NB4 (cell line): ENCODE measurements at regions not wholly inside any gene's neighbourhood (a gene's known extent, or its start where the extent isn't known, plus 50 kb on each side); places are given as distances from the start of the nearest gene placed in this dataset.

Source experiments
- TF ChIP-seq, protein P1 (sequence below): IDR thresholded peaks from one replicate; pipeline ENCODE4 v1.5.1; 2012; ENCODE audit warnings: low read depth, low read length
- TF ChIP-seq, protein P2 (sequence below): IDR thresholded peaks from 2 replicates; pipeline ENCODE4 v1.6.1; 2011; ENCODE audit warnings: low read depth, low read length

DNA sequence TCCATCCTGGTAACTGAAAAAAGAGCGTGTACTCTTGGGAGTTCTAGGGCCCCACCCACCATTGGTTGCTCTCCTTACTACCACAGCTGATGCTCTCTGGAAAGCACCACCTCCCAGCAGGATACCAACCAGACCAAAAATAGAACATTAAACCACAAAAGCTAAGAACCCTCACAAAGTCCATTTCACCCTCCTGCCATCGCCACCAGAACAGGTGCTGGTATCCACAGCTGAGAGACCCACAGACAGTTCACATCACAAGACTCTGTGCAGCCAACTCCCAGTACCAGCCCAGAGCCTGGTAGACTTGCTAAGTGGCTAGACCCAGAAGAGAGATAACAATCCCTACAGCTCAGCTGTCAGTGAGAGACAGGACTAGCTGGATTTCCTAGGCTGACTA is 240.6 kb downstream of the PABPC4L start:
- TF ChIP-seq, protein P1, sequence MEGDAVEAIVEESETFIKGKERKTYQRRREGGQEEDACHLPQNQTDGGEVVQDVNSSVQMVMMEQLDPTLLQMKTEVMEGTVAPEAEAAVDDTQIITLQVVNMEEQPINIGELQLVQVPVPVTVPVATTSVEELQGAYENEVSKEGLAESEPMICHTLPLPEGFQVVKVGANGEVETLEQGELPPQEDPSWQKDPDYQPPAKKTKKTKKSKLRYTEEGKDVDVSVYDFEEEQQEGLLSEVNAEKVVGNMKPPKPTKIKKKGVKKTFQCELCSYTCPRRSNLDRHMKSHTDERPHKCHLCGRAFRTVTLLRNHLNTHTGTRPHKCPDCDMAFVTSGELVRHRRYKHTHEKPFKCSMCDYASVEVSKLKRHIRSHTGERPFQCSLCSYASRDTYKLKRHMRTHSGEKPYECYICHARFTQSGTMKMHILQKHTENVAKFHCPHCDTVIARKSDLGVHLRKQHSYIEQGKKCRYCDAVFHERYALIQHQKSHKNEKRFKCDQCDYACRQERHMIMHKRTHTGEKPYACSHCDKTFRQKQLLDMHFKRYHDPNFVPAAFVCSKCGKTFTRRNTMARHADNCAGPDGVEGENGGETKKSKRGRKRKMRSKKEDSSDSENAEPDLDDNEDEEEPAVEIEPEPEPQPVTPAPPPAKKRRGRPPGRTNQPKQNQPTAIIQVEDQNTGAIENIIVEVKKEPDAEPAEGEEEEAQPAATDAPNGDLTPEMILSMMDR, result no peak
- TF ChIP-seq, protein P2, sequence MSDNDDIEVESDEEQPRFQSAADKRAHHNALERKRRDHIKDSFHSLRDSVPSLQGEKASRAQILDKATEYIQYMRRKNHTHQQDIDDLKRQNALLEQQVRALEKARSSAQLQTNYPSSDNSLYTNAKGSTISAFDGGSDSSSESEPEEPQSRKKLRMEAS, result no peak
